Activated T-helper 9 cell treated with anti-CD3 and anti-CD28 coated beads, Interleukin-2, amount 50 U/mL, for 16 hours (primary cell): ENCODE measurements at regions not wholly inside any gene's neighbourhood (a gene's known extent, or its start where the extent isn't known, plus 50 kb on each side); places are given as distances from the start of the nearest gene placed in this dataset.
"Not testable (repeated sequence)": the region's sequence is repeated elsewhere in the genome, so short reads cannot be mapped to it uniquely, and the experiment has no call there.

ENCODE experiments used
- DNase-seq: peaks from one replicate; pipeline ENCODE4 v3.0.0-alpha.2; 2020; ENCODE audit warnings: low read depth

DNA sequence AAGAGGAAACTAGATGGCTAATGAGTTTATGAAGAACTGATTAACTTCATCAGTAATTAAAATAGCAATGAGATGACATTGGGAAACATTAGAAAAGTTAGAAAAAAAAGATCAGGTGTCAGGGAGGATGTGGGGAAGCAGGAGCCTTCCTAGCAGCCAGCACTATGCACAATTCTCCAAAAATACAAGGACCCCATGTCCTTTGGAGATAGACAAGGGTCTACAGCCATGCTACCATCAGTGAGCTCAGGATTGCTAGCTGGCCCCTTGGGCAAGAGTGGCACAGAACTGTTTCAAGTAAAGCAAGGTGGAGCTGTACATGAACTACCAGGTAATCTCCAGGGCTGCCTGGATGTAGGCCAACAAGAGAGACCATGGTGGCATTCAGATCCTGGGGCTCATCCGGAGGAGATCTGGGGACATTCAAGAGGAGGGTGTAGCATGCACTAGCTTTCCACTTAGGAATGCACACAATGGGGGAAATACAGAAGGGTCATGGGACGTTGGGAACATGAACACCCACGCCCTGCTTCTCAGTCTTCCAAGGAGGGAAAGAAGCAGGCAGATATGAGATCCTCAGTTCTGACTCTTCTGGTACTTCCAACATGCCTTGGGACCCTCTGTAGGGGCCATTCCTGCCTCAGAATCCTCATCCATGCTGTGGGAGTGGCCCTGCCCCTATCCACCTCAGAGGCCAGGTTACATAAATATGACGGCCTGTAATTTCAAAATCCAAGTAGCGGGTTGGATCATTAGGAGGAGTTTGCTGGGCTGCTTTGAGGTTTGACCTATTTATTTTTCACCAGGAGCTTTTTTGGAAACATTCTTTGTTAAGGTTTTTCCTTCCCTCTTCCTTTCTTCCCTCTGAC, 82.2 kb upstream of the HABP2 start:
- DNase-seq: no peak

- no peak for DNase-seq
These were observed 81.4 kb upstream of the HABP2 start for GRCh38 chr10:113471241-113471996.

DNA sequence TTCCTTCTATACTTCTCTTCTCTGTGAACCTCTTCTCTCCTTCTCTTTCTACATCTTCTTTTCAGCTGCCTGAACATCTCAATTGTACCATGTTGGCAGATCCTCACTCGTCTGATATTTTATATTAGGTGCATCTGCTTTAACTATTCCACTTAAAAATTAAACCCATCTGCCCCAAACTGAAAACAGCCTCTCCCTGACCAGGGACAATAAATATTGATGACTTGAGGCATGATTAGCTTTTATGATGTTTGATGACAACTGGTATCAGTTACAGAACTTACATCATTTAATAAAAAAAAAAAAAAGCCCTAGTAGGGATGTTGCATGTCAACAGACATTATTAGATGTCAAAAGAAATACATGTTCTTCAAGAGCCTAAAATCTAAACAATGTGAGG, 79.8 kb upstream of the HABP2 start:
- no peak for DNase-seq

DNA sequence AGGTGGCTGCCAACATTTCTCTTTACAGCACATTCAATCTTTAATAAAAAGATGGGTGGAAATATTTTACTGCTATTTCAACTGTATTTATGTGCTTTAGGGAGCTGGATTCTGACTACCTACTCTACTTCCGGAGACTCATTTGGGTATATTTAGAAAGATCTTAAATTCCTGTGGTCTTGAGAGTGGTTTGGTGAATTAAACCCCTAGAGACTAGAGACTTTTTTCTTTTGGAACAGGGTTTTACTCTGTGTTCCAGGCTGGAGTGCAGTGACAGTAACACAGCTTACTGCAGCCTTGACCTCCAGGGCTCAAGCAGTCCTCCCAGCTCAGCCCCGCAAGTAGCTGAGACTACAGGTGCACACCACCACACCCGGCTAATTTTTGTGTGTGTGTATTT, 79.0 kb upstream of the HABP2 start:
- no peak for DNase-seq

DNA sequence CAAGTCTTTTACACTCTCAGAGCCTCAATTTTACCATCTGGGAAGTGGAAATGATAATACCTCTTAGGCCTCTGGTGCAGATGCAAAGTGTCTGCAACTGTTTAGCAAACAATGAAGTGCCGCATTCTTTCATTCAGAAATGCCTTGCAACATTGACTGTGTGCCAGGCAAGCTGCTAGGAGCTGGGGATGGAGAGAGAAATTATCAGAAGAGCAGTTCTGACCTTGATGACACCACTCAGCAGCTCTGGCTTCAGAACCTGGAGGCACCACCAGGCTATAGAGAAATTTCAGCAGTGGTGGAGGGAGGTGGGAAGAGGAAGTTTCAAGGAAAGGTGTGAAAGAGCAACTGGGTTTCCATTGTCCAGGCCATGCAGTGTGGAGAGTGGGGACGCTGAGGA, 78.1 kb upstream of the HABP2 start:
- DNase-seq: no peak

DNA sequence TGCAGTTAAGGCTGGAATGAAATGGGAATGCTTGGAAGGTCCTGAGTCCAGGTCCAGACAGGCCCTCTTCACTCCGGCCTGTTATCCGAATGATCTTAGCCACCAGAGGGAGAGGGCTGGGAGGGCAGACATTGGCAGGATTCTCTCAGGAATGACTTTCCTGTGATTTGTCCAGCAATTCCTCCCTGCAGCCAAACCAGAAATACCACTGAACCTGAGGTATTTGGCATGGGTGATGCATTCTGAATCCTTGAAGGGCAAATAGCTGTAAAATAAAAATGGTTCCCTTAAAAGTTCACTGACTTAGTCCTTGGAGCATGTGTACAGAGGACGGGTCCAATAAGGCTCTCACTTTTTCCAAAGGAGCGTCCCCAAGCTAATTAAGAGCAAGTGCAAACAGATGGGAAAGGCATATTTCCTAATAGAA, 77.5 kb upstream of the HABP2 start:
- DNase-seq: no peak

DNA sequence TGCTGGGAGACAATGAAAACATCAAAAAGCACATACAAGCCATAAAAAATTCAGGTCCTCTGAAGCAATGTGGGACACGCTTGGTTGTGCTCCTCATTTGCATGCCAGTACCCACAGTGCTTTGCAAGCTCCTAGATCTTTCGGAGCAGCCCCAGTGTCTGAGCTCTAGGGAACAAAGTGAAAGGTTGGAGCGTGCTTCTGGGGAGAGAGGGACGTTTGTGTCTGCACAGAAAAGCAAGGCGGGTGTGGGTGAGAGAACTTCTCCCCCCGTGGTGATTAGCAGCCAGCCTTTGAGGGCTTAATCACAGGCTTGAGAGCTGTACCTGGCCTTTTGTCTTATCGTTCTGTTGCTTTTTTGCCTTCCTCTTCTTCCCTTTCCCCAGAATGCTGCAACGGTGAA, 76.7 kb upstream of the HABP2 start:
- no peak for DNase-seq

GRCh38 chr10:113476673-113477072, 76.2 kb upstream of the HABP2 start:
- DNase-seq: no peak

DNA sequence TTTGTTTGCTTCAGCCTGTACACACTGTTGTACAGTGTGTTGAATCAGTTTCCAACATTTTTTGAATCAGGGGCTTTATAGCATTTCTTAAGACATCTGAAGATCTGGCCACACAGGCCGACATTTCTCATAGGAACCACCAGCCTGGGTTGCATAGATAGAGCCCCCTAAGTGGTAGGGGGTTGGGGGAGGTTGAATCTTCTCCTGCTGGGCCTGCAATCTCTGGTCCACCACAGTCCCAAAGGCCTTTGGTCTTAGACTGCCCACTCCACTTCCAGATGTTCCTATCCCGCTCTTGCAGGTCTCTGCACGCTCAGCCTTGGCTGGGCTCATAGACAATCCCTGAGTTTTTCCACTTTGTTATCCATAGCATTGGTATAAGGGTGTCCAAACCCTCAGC, 75.4 kb upstream of the HABP2 start:
- DNase-seq: no peak

- DNase-seq: no peak
These were observed 73.3 kb upstream of the HABP2 start for GRCh38 chr10:113479346-113480080.

- no peak for DNase-seq
These were observed 72.8 kb upstream of the HABP2 start for GRCh38 chr10:113480081-113480360.

GRCh38 chr10:113480851-113481502, 71.9 kb upstream of the HABP2 start:
- DNase-seq: no peak

DNA sequence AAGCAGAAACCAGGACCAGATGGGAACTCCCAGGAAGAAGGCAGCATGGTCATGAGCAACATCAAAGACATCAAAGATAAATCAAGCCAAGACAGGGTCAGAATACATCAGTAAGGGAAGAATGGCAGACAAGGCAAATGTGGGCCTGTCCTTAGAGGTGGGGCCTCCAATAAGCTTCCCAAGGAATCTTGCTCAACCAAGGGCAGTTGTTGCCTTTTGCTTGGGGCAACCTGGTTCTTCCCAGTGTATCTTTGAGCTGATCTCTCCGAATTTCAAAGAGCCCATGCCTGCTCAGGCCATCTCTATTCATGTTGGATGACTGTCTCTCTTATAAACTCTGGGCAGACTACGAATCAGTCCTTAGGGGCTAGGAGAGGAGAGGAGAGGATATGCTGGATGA, 68.4 kb upstream of the HABP2 start:
- DNase-seq: no peak

DNA sequence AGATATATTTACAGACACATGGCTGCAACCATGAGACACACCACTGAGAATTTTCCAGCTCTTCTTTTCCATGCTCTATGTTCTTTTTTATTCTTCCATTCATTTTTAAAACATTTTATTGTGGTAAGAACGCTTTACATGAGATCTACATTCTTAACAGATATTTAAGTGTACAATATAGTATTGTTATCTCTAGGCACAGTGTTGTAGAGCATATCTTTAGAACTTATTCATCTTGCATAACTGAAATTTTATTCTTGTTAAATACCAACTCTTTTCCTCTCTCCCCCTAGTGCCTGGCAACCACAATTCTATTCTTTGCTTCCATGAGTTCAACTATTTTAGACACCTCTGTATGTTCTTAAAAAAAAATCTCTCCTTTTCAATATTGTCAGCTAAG, 67.1 kb upstream of the HABP2 start:
- DNase-seq: no peak

- DNase-seq: no peak
These were observed 66.3 kb upstream of the HABP2 start for GRCh38 chr10:113486531-113486930.

GRCh38 chr10:113487154-113487553, 65.7 kb upstream of the HABP2 start:
- DNase-seq: no peak

DNA sequence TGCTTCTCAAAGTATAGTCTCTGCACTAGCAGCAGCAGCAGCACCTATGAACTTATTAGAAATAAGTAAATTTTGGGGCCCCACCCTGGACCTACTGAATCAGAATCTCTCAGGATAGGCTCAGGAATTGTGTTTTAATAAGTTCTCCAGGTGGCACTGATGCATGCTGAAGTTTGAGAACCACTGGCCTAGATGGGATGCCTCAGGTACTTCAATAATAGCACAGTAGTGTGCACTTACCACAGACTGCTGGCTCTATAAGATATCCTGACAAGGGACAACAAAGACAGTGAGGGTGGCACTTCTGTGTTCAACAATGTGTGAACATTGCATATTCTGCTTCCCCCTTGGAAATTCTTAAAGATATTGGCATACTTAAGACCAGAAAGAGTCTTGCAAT, 64.7 kb upstream of the HABP2 start:
- DNase-seq: no peak

GRCh38 chr10:113489522-113489921, 63.3 kb upstream of the HABP2 start:
- not testable (repeated sequence) for DNase-seq

DNA sequence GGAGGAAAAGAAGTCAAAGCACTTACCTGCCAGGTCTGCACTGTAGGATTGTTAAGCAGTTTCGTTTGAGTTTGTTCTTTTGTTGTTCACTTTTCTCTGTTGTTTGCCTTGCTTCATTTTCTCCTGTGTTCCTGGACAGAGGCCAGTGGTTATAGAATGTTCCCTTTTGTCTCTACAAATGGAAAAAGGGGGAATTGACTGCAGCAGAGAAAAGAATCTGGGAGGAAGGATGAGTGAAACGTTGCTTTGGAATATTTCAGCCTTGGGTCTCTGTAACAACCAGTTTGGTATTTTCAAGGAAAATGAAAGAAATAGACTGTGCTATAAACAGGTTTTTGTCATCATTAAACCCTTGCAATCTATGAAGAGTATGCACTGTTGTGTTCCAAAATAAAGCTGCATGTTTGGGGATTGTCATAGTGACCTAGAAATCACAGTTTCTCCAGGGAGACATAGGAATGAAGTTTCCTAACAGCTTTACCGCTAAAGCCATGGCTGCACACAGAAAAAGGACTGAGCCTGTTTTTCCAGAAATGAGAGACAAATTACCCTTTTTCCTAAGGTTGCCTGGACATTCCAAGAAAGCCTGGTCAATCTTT, 60.8 kb upstream of the HABP2 start:
- DNase-seq: no peak

- no peak for DNase-seq
These were observed 59.7 kb upstream of the HABP2 start for GRCh38 chr10:113493195-113493594.

- no peak for DNase-seq
These were observed 59.0 kb upstream of the HABP2 start for GRCh38 chr10:113493882-113494301.

- no peak for DNase-seq
These were observed 58.1 kb upstream of the HABP2 start for GRCh38 chr10:113494761-113495160.
